T-helper 9 cell (primary cell): ENCODE measurements at regions not wholly inside any gene's neighbourhood (a gene's known extent, or its start where the extent isn't known, plus 50 kb on each side); places are given as distances from the start of the nearest gene placed in this dataset.
"Not testable (repeated sequence)": the region's sequence is repeated elsewhere in the genome, so short reads cannot be mapped to it uniquely, and the experiment has no call there.

Source experiments
- DNase-seq: peaks from one replicate; pipeline ENCODE4 v3.0.0-alpha.2; 2020

DNA sequence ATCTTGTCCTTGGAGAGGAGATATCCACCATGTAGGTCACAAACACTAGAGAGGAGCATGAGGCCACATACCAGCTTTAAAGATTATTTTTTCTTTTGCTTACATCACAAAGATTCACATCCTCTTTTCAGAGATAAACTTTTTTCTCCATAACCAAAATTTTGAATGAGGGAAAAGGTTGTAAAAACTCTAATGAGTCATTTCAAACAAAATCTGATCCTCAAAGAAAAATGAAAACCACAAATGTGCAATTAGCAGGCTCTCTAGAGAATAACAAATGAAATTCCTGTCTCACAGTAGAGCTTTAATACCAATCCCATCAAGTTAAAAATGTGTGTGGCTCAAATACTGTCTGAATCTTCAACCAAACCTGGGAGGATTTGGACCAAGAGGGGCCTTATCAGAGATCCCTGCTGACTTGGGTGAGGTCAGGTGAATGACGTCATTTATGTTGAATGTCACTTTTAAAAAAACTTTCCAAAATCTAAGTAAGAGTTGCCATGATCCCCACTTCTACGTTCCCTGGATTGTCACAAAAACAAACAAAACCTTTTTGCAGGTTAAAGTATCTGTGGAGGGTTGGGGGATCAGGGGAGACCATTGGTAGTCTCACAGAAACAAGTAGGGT lies 261.5 kb upstream of the NPSR1 start:
- no peak for DNase-seq

DNA sequence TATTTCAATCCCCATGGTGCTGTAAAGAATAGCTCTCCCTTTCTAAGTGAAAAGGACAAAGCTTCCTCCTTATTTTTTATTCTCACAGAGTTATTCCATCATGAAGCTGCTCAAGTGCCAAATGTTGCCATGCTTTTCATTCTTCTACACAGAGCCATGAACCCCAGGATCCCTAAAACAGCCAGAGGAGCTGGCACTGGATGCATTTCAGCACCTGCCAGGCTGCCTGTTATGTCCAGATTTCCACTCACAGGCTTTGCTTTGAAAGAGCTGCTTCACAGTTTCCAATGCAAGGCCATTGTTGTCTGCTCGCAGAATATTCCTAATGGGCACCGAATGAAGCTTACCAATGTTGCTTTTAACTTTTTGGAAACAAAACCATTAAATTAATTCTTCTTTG lies 256.2 kb upstream of the NPSR1 start:
- no peak for DNase-seq

DNA sequence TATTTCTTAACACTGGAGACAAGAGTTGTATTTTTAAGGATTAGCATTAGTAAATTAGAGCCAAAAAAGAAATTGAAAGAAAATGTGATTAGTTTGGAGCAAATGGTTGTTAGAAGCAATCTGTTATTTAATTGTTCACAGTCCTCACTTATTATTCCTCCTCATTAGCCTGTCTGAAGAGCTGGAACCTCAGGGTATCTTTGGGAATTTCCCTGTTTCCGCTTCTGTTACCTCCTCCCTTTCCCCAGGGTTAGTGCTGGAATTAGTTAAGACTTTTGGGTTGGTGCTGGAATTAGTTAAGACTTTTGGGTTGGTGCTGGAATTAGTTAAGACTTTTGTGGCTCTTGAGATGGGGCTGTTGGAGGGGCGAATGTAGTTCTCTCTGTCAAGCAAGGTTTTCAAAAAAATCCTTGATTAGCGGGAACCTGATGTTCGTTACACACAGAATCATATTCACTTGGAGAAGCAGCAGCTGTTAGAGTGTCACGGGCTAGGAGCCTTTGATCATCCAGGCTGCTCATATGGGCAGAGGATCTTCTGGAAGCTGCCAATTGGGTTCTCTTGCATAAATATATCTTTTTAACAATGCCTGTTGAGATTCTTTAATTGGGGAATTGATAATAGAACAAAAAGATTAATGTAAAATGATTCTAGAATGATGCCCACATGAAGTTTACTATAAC lies 251.0 kb upstream of the NPSR1 start:
- DNase-seq = no peak

DNA sequence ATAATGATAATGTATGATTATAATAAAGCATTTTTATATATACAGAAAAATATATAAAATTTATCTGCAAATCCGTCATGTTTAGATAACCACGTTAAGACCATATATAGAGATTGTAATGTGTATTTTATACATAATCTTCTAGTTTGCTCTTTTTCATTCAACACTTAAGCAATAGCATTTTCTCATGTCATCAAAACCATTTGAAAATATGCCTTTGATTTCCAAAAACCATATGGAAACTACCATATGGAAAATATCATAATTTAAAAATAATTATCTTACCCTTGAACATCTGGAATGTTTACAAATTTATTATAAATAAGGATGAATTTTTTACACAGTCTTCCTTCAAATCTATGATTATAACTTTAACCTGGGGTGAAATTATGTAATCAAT lies 250.4 kb upstream of the NPSR1 start:
- DNase-seq = no peak

DNA sequence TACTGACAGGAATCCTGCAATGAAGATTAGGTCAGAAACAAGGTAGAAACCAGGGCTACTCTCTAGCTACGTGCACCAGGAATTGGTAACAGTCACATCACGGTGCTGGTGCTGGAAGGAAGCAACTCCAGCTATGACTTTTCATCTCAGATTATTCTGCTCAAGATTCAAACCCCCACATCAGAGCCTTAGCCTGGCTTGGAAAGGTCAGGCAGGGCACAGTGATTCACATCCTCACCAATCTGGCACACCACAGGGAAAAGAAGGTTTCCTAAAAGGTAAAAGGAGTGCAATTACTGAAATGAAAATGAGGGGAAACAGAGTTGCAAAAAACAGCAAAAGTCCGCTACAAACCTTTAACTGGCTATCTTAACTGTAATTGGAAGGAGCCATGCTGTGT lies 240.2 kb upstream of the NPSR1 start:
- DNase-seq = no peak

- no peak for DNase-seq
Observed at GRCh38 chr7:34421526-34421925, 236.5 kb upstream of the NPSR1 start.

GRCh38 chr7:34425194-34425593 lies 232.8 kb upstream of the NPSR1 start:
- DNase-seq = no peak

DNA sequence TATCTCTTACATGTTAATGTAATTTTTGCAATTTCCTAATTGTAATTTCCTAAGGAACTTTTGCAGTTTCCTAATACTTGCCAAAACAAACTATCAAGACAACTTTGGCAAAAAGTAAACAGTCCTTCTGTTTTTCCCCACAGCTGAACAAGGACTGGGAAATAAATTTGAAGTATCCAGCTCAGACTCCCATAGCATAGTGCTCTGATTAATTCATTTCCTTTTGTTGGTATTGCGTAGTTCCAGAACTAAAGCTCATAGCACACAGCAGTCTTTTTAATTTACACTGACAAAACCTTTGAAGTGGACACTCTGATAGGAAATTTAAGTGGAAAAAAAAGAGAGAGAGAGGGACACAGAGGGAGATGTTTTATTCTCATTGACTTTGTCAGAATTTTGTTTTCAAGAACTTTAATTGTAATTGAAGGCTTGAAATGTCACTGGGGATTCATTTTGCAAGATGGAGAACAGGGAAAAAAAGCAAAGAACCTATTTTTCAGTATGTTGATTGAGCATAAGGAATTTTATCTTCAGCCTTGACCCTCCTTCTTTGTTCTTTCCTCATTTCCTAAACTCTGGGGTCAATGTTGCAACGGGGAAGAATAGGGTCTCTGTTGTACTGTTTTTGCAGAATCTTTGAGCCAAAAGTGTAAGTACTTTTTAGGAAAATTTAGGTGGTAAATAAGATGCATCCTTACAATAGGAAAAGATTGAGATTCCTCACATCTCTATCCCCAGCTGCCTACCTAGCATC lies 232.2 kb upstream of the NPSR1 start:
- no peak for DNase-seq

GRCh38 chr7:34430456-34430855 lies 227.6 kb upstream of the NPSR1 start:
- no peak for DNase-seq

GRCh38 chr7:34438436-34438835 lies 219.6 kb upstream of the NPSR1 start:
- no peak for DNase-seq

DNA sequence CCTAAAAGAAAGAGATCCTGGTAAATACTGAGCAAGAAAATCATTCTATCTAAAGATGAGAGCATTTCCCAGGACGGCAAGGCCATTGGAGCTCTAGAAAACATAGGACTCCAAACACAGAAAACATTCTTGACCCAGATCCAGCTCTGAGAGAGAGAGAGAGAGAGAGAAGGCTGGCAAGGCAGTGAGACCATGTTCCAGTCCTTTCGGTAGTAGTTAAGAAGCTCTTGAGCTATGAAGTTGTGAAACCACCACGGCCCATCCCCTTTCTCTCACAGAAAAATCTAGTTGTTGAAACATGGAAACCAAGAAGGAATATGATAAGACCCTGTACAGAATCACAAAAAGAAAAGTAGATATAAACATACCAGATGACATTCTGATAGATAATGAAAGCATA lies 212.4 kb upstream of the NPSR1 start:
- no peak for DNase-seq

DNA sequence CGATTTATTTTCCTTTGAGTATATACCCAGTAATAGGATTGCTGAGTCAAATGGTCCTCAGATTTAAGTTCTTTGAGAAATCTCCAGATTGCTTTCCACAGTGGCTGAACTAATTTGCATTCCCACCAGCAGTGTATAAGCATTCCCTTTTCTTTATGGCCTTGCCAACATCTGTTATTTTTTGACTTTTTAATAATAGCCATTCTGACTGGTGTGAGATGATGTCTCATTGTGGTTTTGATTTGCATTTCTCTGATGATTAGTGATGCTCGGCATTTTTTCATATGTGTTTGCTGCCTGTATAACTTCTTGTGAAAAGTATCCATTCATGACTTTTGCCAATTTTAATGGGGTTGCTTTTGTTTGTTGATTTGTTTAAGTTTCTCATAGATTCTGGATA lies 209.5 kb upstream of the NPSR1 start:
- DNase-seq = not testable (repeated sequence)

- DNase-seq = no peak
Observed at GRCh38 chr7:34449765-34450164, 208.3 kb upstream of the NPSR1 start.

GRCh38 chr7:34451183-34451582 lies 206.8 kb upstream of the NPSR1 start:
- DNase-seq = no peak

DNA sequence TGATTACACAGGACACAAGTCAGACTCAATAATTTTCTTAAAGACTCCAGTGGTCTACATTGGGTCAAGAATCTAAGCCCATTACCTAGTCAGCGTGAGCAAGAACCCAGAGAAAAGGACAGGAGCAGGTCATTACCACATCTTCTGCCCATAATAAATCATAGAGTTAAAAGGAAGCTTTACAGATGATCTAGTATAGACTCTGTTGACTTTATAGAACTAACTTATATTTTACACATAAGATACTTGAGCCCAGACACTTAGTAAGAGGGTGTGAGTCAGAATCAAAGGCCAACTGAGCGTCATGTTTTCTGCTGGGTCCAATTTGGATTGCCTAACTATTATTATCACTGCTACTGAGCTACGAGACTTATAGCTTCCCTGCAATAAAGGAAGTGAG lies 206.1 kb upstream of the NPSR1 start:
- DNase-seq = no peak

DNA sequence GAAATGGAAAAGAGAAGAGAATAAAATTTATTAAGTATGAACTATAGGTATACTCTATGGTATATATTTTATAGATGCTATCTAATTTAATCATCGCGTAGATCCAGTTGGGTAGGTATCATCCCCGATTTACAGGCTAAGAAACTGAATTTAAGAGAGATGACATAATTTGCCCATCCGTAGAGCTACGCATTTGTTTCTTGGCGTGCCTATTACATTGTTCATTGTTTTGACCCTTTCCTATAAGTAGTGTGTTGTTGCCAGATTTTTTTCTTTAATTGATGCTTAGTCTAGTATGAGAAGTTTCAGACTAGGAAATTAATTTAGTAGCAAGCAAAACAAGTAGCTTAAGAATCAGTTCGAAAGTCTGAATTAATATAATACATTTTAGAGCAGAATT lies 205.7 kb upstream of the NPSR1 start:
- no peak for DNase-seq

DNA sequence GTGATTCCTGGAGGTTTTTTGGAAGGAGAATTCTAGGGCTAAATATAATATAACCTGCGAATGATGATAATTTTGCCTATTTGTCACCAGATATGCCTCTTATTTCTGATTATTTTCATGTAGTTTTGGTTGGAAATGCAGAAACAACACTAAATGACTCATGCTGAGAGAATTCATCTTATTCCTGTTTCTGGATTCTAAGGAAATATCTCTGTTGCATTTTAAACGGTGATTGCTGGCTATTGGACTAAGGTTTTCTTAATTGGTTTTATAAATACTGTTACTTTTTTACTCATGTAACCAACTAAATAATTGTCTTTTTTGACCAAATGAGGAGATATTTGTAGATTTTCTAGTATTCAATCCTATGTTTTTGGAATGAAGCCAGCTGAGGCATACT lies 204.9 kb upstream of the NPSR1 start:
- no peak for DNase-seq

- DNase-seq = no peak
Observed at GRCh38 chr7:34454381-34454780, 203.6 kb upstream of the NPSR1 start.

DNA sequence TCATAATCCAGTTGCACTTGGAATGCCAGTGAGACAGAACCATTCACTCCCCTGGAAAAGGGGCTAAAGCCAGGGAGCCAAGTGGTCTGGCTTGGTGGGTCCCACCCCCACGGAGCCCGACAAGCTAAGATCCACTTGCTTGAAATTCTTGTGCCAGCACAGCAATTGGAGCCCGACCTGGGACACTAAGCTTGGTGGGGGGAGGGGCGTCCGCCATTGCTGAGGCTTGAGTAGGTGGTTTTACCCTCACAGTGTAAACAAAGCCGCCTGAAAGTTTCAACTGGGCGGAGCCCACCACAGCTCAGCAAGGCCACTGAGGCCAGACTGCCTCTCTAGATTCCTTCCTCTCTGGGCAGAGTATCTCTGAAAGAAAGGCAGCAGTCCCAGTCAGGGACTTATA lies 200.7 kb upstream of the NPSR1 start:
- DNase-seq = no peak

- no peak for DNase-seq
Observed at GRCh38 chr7:34463830-34464229, 194.2 kb upstream of the NPSR1 start.

- DNase-seq = no peak
Observed at GRCh38 chr7:34471844-34472243, 186.2 kb upstream of the NPSR1 start.

GRCh38 chr7:34486371-34486770 lies 171.6 kb upstream of the NPSR1 start:
- no peak for DNase-seq

GRCh38 chr7:34487391-34488115 lies 170.5 kb upstream of the NPSR1 start:
- DNase-seq = no peak

GRCh38 chr7:34488766-34489165 lies 169.3 kb upstream of the NPSR1 start:
- DNase-seq = no peak
